Activated T-cell treated with anti-CD3 and anti-CD28 coated beads for 24 hours (primary cell): ENCODE measurements at regions not wholly inside any gene's neighbourhood (a gene's known extent, or its start where the extent isn't known, plus 50 kb on each side); places are given as distances from the start of the nearest gene placed in this dataset.

Experiments
- DNase-seq: peaks from one replicate; pipeline ENCODE4 v3.0.0-alpha.2; 2020; ENCODE audit warnings: low read depth

- DNase-seq = no peak
Measured at GRCh38 chr22:48894804-48895250, 932.8 kb downstream of the BRD1 start.

DNA sequence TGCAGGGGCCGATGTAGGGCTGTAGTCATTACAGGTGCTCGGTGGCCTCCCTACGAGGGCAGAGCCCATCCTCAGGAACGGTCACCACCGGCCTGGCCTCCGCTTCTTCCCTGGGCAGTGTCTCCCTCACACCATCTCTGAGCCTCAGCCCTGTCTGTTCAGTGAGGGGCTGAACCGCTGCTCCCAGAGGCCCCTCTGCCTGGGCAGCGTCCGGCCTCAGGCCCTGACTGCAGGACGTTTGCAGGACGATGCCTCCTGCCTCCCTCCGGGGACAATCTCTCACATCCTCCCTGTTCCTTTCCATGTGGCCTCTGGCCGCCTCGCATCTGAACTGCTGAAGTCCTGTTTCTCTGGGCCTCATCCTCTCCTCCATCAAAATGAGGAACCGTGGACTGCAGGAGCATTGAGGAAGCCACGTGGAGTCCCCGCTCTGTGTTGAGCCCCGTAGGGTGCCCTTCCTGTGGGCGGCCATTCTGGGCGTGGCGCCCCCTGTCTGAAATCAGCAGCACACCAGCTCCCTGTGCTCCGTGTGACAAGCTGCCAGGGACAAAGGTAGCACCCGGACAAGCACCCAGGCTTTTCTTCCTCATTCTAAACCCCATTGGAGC lies 933.5 kb downstream of the BRD1 start:
- no peak for DNase-seq

DNA sequence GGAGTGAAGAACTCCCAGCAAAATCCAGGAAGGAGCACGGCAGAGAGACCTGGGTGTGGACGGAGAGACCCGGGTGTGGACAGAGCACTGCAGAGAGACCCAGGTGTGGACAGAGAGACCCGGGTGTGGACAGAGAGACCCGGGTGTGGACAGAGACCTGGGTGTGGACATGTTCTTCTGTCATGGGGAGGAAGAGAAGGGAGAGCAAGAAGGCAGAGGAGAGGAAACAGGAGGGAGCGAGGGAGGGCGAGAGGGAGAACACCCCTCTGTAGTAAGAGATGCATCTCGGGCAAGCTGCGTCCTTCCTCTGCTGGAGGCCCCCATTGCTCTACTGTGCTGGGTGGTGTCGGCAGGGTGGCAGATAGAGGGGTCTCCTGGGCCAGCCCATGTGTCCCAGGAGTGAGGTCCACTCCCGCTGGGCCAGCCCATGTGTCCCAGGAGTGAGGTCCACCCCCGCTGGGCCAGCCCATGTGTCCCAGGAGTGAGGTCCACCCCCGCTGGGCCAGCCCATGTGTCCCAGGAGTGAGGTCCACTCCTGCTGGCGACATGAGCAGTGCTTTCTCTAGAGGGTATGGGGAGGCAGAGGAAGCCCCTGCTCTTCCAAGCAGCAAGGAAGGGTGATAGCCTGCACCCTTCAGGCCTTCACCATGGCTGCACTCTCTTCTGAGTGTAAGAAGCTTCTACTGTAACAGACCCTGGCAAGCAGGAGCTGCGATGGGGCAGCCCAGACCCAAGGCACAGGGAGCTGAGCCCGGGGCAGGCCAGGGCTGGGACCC lies 934.2 kb downstream of the BRD1 start:
- DNase-seq = no peak

DNA sequence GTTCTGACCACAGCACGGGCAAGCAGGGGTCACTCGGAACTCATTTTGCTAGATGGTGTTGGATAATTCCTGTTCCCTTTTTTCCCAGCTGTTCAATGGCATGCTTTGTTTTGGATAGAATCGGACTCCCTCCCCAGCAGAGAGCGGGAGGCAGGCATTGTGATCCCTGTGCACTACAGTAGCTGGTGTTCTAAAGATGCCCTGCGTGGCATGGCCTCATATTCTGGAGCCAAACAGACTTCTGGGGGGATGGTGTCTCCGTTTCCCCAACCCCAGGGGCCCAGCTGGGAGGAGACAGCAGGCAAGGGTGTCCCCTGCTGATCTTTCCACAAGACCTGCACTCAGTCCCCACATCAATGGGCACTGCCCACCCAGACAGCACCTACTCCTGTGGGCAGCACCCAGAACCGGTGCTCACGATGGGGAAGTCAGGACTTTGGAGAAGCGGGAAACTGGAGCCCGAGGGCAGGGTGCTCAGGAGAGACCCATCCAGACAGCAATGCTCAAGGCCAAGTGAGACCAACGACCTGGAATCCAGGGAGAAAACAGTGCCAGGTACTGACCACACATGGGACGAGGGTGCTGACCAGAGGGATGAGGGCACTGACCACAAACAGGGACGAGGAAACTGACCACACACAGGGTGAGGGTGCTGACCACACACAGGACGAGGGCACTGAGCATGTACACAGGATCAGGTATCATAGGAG lies 934.9 kb downstream of the BRD1 start:
- DNase-seq = no peak

DNA sequence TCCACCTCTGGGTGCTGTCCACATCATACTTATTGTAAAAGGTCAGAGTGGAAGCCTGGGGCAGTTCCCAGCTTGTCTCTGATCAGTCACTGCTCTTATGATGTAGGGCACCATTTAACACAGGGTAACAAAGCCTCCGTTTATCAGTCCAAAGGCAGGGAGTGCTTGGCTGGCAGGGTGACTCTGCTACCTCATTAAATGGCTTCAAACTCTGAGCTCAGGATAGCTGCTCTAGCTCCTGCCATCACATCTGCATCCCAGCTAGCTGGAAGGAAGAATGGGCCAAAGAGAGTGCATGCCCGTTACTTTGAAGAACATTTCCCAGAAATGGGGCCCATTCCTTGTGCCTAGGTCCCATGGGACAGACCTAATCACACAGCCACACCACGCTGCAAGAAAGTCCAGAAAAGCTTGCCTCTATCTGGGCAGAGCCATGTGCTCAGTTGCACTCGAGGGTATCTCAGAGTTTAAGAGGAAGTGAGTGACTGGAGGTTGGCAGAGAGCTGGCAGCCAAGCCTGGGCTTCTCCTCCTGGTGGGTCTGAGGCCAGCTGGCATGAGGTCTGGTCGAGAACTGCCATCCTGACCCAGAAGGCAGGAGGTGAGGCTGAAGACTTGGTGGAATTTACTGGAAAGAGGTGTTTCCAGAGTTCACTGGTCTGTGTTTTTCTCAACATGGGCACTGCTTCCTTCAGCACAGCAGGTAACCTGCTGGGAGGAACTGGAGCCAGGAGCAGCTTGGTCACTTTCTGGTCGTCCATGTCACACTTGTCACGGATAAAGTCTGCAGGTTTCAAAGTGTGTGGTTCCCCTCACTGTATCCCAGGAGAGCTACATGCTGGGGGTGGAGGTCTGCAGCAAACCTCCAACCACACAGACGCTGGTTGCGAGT lies 935.7 kb downstream of the BRD1 start:
- no peak for DNase-seq

GRCh38 chr22:48890693-48891554 lies 936.7 kb downstream of the BRD1 start:
- no peak for DNase-seq

- DNase-seq = no peak
Measured at GRCh38 chr22:48889887-48890692, 937.6 kb downstream of the BRD1 start.

DNA sequence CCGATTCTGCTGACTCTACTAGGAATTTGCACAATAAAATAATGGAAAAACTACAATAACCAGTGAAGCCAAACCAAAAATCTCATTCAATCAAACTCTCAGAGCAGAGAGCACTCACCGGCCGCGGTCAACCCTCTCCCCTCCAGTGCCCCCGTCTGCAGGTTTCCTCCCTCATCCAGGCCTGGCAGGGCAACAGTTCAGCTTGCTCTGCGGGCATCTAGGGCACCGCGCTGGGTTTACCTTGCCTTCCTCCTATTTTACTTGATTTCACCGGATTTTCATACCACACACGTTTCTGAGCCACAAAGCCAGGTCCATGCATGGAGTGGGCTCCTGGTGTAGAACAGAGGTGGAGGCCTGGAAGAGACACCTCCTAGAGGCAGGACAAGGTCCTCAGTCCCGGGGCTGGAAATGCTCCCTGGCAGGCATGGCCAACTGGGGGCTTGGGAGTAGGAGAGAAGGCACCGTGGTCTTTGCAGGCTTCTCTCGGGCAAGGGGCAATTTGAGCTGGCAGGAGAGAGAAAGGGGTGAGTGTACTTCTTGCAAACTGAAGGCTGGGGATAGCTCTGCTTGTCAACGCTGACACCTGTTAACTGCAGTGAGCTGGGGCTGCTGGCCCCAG lies 938.4 kb downstream of the BRD1 start:
- no peak for DNase-seq

DNA sequence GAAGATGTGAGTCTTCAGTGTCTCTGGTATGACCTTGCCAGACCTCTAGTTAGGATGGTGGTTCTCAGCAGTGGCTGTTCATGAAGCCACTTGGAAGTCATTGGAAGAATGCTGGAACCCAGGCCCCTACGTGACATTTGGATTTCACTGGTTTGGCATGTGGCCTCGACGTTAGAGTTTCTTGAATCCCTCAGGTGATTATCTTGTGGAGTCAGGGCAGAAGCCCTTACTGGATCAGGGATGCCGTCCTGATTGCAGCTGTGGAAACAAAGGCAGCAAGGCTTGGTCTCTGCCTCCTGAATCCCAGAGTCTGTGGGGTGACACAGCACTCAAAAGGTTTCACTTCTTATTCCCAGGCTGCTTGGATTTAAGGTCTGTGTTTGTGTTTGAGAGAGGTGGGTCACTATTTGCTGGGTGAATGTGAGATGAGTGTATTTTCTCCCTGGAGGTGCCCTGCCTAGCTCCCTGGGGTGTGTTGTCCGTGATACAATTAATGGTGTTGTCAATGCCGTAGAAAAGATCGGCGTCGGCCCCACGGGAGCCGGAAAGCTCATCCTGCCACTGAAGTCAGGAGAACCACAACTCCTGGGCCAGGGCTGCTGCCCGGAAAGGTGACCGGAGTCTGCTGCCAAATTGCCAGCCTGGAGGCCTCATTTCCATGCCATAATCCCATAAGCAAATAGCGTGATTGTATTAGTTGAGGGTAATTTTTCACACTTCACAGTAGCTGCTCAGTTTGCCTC lies 939.0 kb downstream of the BRD1 start:
- DNase-seq = no peak

GRCh38 chr22:48887394-48888332 lies 940.0 kb downstream of the BRD1 start:
- no peak for DNase-seq

DNA sequence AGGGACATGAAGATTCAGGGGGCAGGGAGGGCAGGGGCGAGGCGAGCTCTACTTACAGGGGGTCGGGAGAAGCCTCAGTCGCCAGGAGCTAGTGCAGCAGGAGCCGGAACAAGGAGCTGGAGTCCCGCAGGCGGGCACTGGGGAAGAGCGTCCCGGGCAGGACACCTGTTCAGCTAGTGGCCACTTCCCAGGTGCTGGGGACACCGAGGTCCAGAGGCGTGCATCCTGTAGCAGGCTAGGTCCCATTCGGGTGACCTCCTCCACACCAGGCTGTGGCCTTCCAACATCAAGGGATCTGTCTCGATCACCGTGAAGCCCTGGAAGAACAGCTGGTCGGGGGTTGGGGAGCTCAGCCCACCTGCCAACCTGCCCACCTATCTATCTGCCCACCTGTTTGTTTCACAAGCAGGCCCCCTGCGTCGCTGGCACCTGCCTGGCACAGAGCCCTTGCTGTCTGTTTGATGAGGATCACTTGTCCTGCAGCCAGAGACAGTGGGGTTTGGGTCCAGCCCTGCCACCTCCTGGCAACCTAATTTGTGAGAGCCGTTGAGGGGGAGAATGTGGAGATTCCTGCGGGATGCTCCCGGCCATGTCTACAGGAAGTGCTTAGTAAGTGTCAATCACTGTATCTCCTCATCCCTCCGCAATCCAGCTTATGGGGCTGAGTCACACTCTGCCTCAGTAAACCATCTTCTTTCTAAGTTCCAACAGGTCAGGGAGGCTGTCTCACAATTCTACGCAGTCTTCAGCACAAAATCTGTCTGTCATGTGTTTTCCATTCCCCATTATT lies 940.9 kb downstream of the BRD1 start:
- DNase-seq = no peak

GRCh38 chr22:48885919-48886305 lies 941.8 kb downstream of the BRD1 start:
- DNase-seq = no peak

DNA sequence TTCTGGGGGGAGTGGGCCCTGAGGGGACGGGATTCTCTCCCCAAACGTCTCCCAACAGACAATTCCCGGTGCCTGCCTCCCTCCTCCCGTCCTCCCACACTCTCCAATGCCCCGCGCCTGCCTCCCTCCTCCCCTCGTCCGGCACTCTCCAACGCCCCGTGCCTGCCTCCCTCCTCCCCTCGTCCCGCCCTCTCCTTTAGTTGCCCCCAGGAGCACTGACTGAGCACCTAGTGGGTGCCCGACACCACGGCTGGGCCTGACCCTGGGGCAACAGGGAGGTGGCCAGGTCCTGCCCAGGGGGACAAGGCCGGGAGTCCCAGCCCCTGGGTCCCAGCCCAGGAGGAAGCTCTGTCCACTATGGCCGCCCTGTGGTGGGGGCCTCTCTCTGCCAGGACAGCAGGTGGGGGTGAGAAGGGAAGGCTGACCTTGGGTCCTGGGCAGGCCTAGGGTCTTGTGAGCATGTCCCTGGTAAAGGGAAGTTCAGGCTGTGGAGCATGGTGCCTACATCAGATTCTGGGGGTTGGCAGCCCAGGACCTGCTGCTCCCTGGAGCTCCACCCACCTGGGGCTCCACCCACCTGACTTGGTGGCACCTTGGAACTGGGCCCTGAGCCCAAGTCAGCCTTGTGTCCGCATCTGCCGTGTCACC lies 942.3 kb downstream of the BRD1 start:
- DNase-seq = no peak

- no peak for DNase-seq
Measured at GRCh38 chr22:48884786-48885185, 942.9 kb downstream of the BRD1 start.

DNA sequence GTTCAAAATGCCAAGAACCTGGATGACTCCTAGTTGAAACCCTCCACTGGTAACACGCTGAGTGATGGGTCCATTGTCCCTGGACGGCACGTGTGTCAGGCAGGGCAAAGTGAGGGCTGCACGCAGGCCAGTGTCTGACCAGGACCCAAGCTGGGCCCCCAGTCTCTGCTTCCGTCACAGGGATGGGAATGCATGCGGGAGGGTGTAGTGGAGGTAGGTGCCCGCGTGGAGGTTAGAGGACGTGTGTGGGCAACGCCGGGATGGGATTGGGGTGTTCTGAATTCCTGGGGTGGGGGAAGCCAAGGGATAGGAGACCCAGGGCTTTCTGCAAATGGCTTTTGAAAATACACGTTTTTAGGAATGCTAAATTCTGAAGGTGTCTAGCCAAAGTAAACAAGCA lies 943.3 kb downstream of the BRD1 start:
- no peak for DNase-seq

DNA sequence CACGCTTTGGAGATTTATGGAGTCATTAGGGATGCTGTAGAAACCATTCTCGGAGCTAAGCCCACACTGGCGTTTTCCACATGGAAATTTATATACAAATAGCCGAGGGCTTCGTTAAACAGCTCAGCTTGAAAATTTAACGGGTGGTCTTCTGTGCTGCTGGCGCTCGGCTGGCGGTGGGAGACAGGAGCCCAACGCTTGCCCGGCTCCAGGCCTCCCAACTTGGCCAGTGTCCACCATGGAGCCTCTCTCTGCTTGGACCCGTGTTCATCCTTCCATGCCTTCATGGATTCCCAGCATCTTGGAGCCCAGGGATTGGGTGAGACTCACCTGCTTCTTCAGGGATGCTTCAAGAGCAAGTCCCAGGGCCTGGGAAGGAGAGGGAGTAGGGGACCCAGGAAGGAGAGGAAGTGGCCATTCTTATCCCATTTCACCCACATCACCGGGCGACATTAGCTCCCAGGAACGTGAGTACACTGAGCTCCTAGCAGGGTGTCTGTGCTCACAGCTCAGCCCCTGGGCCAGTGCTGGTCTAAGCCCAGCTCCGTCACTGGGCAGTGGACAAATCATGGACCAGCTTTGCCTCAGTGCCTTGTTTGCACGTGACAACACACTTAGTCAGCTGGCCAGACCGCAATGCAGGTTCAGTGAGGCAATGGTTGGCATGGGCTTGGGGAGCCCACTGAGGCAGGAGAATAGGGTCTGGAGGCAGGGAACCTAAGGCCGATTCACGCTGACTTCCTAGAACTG lies 944.3 kb downstream of the BRD1 start:
- no peak for DNase-seq
